H1 (cell line): ENCODE measurements at regions not wholly inside any gene's neighbourhood (a gene's known extent, or its start where the extent isn't known, plus 50 kb on each side); places are given as distances from the start of the nearest gene placed in this dataset.

Experiments used
- CHD7 ChIP-seq: fragments of 300-600 bp; sonication (generic); IDR thresholded peaks from 2 replicates; pipeline ENCODE4 v1.7.1; 2012; ENCODE audit warnings: low read length, moderate library complexity, mild to moderate bottlenecking, inconsistent platforms; ENCODE audit not compliant: insufficient replicate concordance
- EZH2 ChIP-seq: fragments of 200-600 bp; sonication (generic); IDR thresholded peaks from 2 replicates; pipeline ENCODE4 v1.7.1; 2012; ENCODE audit warnings: low read depth, mild to moderate bottlenecking, moderate library complexity, low read length, inconsistent platforms; ENCODE audit not compliant: severe bottlenecking
- GTF2F1 ChIP-seq: IDR thresholded peaks from 2 replicates; pipeline ENCODE4 v1.6.1; 2012; ENCODE audit warnings: low read depth, low read length, improper control_type of control experiment, borderline replicate concordance
- NRF1 ChIP-seq: IDR thresholded peaks from 2 replicates; pipeline ENCODE4 v1.6.1; 2011; ENCODE audit warnings: mild to moderate bottlenecking, low read depth, low read length, improper control_type of control experiment
- SIRT6 ChIP-seq: IDR thresholded peaks from one replicate; pipeline ENCODE4 v1.7.1; 2012; ENCODE audit warnings: low read length, inconsistent platforms
- SP1 ChIP-seq: IDR thresholded peaks from 2 replicates; pipeline ENCODE4 v1.6.1; 2011; ENCODE audit warnings: low read depth, low read length

- TF ChIP-seq CHD7, result no peak
- TF ChIP-seq EZH2, result no peak
- no peak for TF ChIP-seq SP1
- no peak for TF ChIP-seq NRF1
- TF ChIP-seq SIRT6, result no peak
- TF ChIP-seq GTF2F1, result no peak
Measured at GRCh38 chr16:60318486-60318885, 1584.4 kb upstream of the GOT2 start (continued).
